B cell (primary cell): ENCODE measurements at regions not wholly inside any gene's neighbourhood (a gene's known extent, or its start where the extent isn't known, plus 50 kb on each side); places are given as distances from the start of the nearest gene placed in this dataset.

Experiments used
- ATAC-seq: fragments of 200-7000 bp; cut with Tn5 transposase; one replicate; pipeline ENCODE4 v1.10.0; 2021; ENCODE audit warnings: low read depth, mild to moderate bottlenecking, moderate number of reproducible peaks, moderate library complexity
- CTCF ChIA-PET: fragments of 350-600 bp; sonication (Branson Sonifier 250); formaldehyde crosslinking; loops from one replicate; lab custom pipeline; 2021; ENCODE audit warnings: antibody characterized with exemption, inconsistent platforms; lab: Charles Lee
- POLR2A ChIA-PET: fragments of 350-600 bp; sonication (Branson Sonifier 250); formaldehyde crosslinking; loops from one replicate; lab custom pipeline; 2021; ENCODE audit warnings: antibody characterized with exemption; lab: Charles Lee
- DNase-seq: peaks from one replicate; pipeline ENCODE4 v3.0.0; 2013
- H2AFZ ChIP-seq: 2 replicates; pipeline ENCODE4 v1.6.1; 2012; ENCODE audit warnings: mild to moderate bottlenecking, low read depth, low read length; ENCODE audit not compliant: insufficient read depth, poor library complexity, severe bottlenecking
- H3K27ac ChIP-seq, 2 donors: 1 replicate in 1 of 2; 2 replicates in 1 of 2; pipeline ENCODE4 v1.5.1; 2012 to 2013; ENCODE audit warnings: low read length in 2 of 2, mild to moderate bottlenecking in 2 of 2, moderate library complexity in 1 of 2
- H3K27me3 ChIP-seq, 4 experiments: fragments of 200-600 bp in 1 of 4; sonication (generic) in 1 of 4; replicated peaks in 1 of 4; 1 replicate in 2 of 4; 2 replicates in 2 of 4; pipeline versions ENCODE4 v1.6.1 to v1.7.0; 2013 to 2016; ENCODE audit warnings: low read length in 3 of 4, mild to moderate bottlenecking in 2 of 4, mixed read lengths in 1 of 4, moderate library complexity in 1 of 4; ENCODE audit not compliant: insufficient read depth in 4 of 4, control insufficient read depth in 3 of 4; ENCODE audit errors: control extremely low read depth in 1 of 4
- H3K36me3 ChIP-seq, 2 experiments: replicated peaks in 1 of 2; 1 replicate in 1 of 2; 2 replicates in 1 of 2; pipeline versions ENCODE4 v1.6.1 to v1.7.1; 2013; ENCODE audit warnings: low read length in 1 of 2; ENCODE audit not compliant: insufficient read depth in 2 of 2, control insufficient read depth in 1 of 2; ENCODE audit errors: control extremely low read depth in 1 of 2, extremely low read depth in 1 of 2
- H3K4me1 ChIP-seq, 2 donors: fragments of 200-600 bp in 1 of 2; sonication (generic) in 1 of 2; 1 replicate in 1 of 2; 2 replicates in 1 of 2; pipeline versions ENCODE4 v1.5.1 to v1.6.1; 2013 to 2017; ENCODE audit warnings: low read length in 2 of 2; ENCODE audit not compliant: control insufficient read depth in 2 of 2, insufficient read depth in 2 of 2
- H3K4me2 ChIP-seq: replicated peaks from 2 replicates; pipeline ENCODE3; 2012; ENCODE audit warnings: mild to moderate bottlenecking, low read depth, low read length; ENCODE audit not compliant: poor library complexity, severe bottlenecking
- H3K4me3 ChIP-seq, 5 experiments: fragments of 200-600 bp in 1 of 5; sonication (generic) in 1 of 5; 1 replicate in 3 of 5; 2 replicates in 2 of 5; pipeline versions ENCODE4 v1.5.1 to v1.7.0; 2011 to 2016; ENCODE audit warnings: low read length in 4 of 5, mild to moderate bottlenecking in 4 of 5, low read depth in 2 of 5, control low read depth in 1 of 5, moderate library complexity in 1 of 5; ENCODE audit not compliant: insufficient read depth in 1 of 5; ENCODE audit errors: control extremely low read depth in 1 of 5, extremely low read depth in 1 of 5
- H3K79me2 ChIP-seq: fragments of 200-600 bp; sonication (generic); one replicate; pipeline ENCODE4 v1.6.0; 2016; ENCODE audit warnings: low read length; ENCODE audit not compliant: control insufficient read depth, insufficient read depth
- H3K9ac ChIP-seq: fragments of 200-600 bp; sonication (generic); 2 replicates; pipeline ENCODE4 v1.6.1; 2017; ENCODE audit warnings: mild to moderate bottlenecking, low read length, moderate library complexity
- H3K9me3 ChIP-seq, 3 donors: one replicate each; pipeline versions ENCODE4 v1.6.1 to v1.7.1; 2013; ENCODE audit warnings: low read length in 2 of 3; ENCODE audit not compliant: control insufficient read depth in 2 of 3, insufficient read depth in 1 of 3; ENCODE audit errors: control extremely low read depth in 1 of 3
- H4K20me1 ChIP-seq: 2 replicates; pipeline ENCODE4 v1.6.0; 2012; ENCODE audit warnings: mild to moderate bottlenecking, low read length; ENCODE audit not compliant: insufficient read depth, control insufficient read depth, poor library complexity, severe bottlenecking
- H3K27ac Mint-ChIP-seq: one replicate; pipeline ENCODE4 v1.8.0; 2021; ENCODE audit warnings: mixed read lengths
- H3K27me3 Mint-ChIP-seq: one replicate; pipeline ENCODE4 v1.8.0; 2021; ENCODE audit warnings: mixed read lengths
- H3K4me1 Mint-ChIP-seq: one replicate; pipeline ENCODE4 v1.8.0; 2021; ENCODE audit warnings: mixed read lengths
- H3K4me3 Mint-ChIP-seq: one replicate; pipeline ENCODE4 v1.8.0; 2021; ENCODE audit warnings: mixed read lengths
- H3K9me3 Mint-ChIP-seq: one replicate; pipeline ENCODE4 v1.8.0; 2022; ENCODE audit warnings: mixed read lengths; ENCODE audit not compliant: insufficient read depth
- EZH2 ChIP-seq: IDR thresholded peaks from 2 replicates; pipeline ENCODE4 v1.6.1; 2012; ENCODE audit warnings: borderline replicate concordance, low read depth, mild to moderate bottlenecking, moderate library complexity, low read length; ENCODE audit not compliant: insufficient read depth, poor library complexity, severe bottlenecking
- whole genome bisulfite sequencing: methylation state at CpG from one replicate; pipeline ENCODE4 v1.1.5; 2013; ENCODE audit warnings: missing lambda C conversion rate; ENCODE audit not compliant: insufficient coverage; 5-methylcytosine and 5-hydroxymethylcytosine counted together
- intact Hi-C: fragments of 100-400 bp; cut with micrococcal nuclease; formaldehyde crosslinking; loops from one replicate; pipeline ENCODE4 v1.10.0; 2022
- TF ChIP-seq, protein P1 (sequence below): fragments of 200-600 bp; IDR thresholded peaks from one replicate; pipeline ENCODE4 v1.8.0; 2022; ENCODE audit warnings: antibody characterized with exemption, mild to moderate bottlenecking

DNA sequence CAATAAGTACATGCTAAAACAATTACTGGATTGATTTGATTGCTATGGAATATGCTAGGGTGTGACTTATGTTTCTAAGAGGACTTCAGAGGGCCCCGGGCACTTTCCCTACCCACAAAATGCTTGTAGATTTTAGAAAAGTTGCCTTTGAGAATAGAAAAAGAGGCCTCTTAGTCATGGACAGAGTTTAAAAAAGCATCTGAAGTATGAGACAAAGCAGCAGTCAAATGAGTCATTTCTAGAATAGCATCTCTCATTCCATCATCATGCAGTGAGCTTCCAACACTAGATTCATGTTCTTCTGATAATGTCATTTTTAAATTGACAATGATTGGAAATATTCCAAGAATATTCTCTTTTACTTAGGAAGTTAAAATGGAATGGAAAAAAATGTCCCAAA is 675.1 kb upstream of the PCDH15 start:
- Histone ChIP-seq H3K4me1 (no peaks in the 10 kb centered on the region), H3K27ac (no peak overlapping the region), H3K4me3 (no peak overlapping the region), H3K79me2 (no peaks in the 10 kb centered on the region), H2AFZ (no peak overlapping the region), H3K9ac (no peak overlapping the region), H3K4me2 (no peak overlapping the region), H3K36me3 (no peaks in the 10 kb centered on the region), H3K27me3 (no peaks in the 10 kb centered on the region), H4K20me1 (no peaks in the 10 kb centered on the region), H3K9me3 (peaks cover 0 to 3% (median 0%) of the 10 kb centered on the region in 3 donors)
- no peaks in the 10 kb centered on the region for H3K4me1 Mint-ChIP-seq
- ATAC-seq = no peak
- no peak overlapping the region for H3K4me3 Mint-ChIP-seq
- no CpG with 5 or more reads among the region's 1 CpG for WGBS
- H3K27ac Mint-ChIP-seq = no peak overlapping the region
- DNase-seq = no peak
- H3K27me3 Mint-ChIP-seq = no peaks in the 10 kb centered on the region
- intact Hi-C loops = no loop called here
- CTCF ChIA-PET = no interaction called here
- TF ChIP-seq, protein P1, sequence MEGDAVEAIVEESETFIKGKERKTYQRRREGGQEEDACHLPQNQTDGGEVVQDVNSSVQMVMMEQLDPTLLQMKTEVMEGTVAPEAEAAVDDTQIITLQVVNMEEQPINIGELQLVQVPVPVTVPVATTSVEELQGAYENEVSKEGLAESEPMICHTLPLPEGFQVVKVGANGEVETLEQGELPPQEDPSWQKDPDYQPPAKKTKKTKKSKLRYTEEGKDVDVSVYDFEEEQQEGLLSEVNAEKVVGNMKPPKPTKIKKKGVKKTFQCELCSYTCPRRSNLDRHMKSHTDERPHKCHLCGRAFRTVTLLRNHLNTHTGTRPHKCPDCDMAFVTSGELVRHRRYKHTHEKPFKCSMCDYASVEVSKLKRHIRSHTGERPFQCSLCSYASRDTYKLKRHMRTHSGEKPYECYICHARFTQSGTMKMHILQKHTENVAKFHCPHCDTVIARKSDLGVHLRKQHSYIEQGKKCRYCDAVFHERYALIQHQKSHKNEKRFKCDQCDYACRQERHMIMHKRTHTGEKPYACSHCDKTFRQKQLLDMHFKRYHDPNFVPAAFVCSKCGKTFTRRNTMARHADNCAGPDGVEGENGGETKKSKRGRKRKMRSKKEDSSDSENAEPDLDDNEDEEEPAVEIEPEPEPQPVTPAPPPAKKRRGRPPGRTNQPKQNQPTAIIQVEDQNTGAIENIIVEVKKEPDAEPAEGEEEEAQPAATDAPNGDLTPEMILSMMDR = no peak
- no peak for TF ChIP-seq EZH2
- H3K9me3 Mint-ChIP-seq = peaks cover 7% of the 10 kb centered on the region
- POLR2A ChIA-PET = no interaction called here

DNA sequence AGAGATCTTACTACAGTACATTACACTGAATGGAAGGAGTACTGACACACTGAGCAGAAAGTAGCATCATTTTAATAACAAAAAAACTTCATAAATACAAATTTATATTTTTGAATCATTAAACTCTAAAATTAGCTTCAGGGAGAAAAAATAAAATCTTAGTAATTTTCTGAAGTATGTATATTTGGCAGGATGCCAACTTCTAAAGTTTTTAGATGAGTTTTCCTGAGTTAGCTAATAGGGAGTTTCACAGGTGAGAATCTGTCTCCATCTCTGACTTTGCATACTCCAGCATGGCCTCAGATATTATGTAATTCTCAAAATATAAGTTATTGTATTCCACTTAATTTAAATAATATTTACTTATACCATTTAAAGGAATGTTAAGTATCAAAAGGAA is 673.2 kb upstream of the PCDH15 start:
- ChIA-PET POLR2A (no interaction called here), CTCF (no interaction called here)
- no peak overlapping the region for H3K4me3 Mint-ChIP-seq

More for the DNA sequence above, 673.2 kb upstream of the PCDH15 start:
- H3K9me3 ChIP-seq = peaks cover 0 to 3% (median 0%) of the 10 kb centered on the region in 3 donors
- no peak overlapping the region for H3K4me3 ChIP-seq
- no peaks in the 10 kb centered on the region for H3K4me1 Mint-ChIP-seq
- H3K79me2 ChIP-seq = no peaks in the 10 kb centered on the region
- no peak overlapping the region for H2AFZ ChIP-seq
- no peaks in the 10 kb centered on the region for H3K4me1 ChIP-seq
- no peaks in the 10 kb centered on the region for H3K27me3 Mint-ChIP-seq
- H3K9me3 Mint-ChIP-seq = peaks cover 3% of the 10 kb centered on the region
- H3K27ac Mint-ChIP-seq = no peak overlapping the region
- DNase-seq (no peak), ATAC-seq (no peak)
- H4K20me1 ChIP-seq = no peaks in the 10 kb centered on the region
- intact Hi-C loops = no loop called here
- H3K36me3 ChIP-seq = no peaks in the 10 kb centered on the region
- no peak overlapping the region for H3K4me2 ChIP-seq
- no peak overlapping the region for H3K27ac ChIP-seq
- H3K9ac ChIP-seq = no peak overlapping the region
- no peaks in the 10 kb centered on the region for H3K27me3 ChIP-seq
- TF ChIP-seq EZH2 = no peak
- TF ChIP-seq, protein P1 = no peak
